Upper lobe of left lung (tissue), 4 donors: ENCODE measurements at regions not wholly inside any gene's neighbourhood (a gene's known extent, or its start where the extent isn't known, plus 50 kb on each side); places are given as distances from the start of the nearest gene placed in this dataset.

ENCODE experiments used
- CTCF ChIP-seq, 6 experiments: fragments of 450-650 bp in 4 of 6; fragments of 200-600 bp in 2 of 6; sonication (generic) in 2 of 6; IDR thresholded peaks; one replicate each; pipeline ENCODE4 v1.5.1; 2016 to 2019; ENCODE audit warnings: antibody characterized with exemption in 6 of 6
- EP300 ChIP-seq, 4 donors: sonication (generic); formaldehyde crosslinking; IDR thresholded peaks; one replicate each; pipeline ENCODE4 v1.5.1; 2017; ENCODE audit warnings: antibody characterized with exemption in 4 of 4, control low read depth in 2 of 4
- POLR2A ChIP-seq, 4 donors: fragments of 450-650 bp; IDR thresholded peaks; one replicate each; pipeline ENCODE4 v1.5.1; 2016 to 2017; ENCODE audit warnings: antibody characterized with exemption in 4 of 4, mild to moderate bottlenecking in 2 of 4

- TF ChIP-seq CTCF (IDR thresholded peaks at IDR 0.05) (no peak), POLR2A (IDR thresholded peaks at IDR 0.05) (no peak), EP300 (IDR thresholded peaks at IDR 0.05) (no peak)
Measured at GRCh38 chr15:62299541-62299940, 134.5 kb upstream of the C2CD4B start.
